Testis (tissue), 2 donors: ENCODE measurements at regions not wholly inside any gene's neighbourhood (a gene's known extent, or its start where the extent isn't known, plus 50 kb on each side); places are given as distances from the start of the nearest gene placed in this dataset.

Source experiments
- DNase-seq: peaks from one replicate; pipeline ENCODE4 v3.0.0-alpha.2; 2019
- H3K27ac ChIP-seq, 2 donors: fragments of 200-600 bp; sonication (generic); one replicate each; pipeline ENCODE4 v1.5.1; 2019
- H3K27me3 ChIP-seq: fragments of 200-600 bp; sonication (generic); one replicate; pipeline ENCODE4 v1.5.1; 2019
- H3K36me3 ChIP-seq: fragments of 200-600 bp; sonication (generic); one replicate; pipeline ENCODE4 v1.5.1; 2017; ENCODE audit warnings: low read depth; ENCODE audit errors: missing control alignments
- H3K4me1 ChIP-seq: fragments of 200-600 bp; sonication (generic); one replicate; pipeline ENCODE4 v1.5.1; 2019
- H3K4me3 ChIP-seq, 2 donors: fragments of 200-600 bp; sonication (generic); one replicate each; pipeline ENCODE4 v1.5.1; 2017 to 2019
- H3K9me3 ChIP-seq: fragments of 200-600 bp; sonication (generic); one replicate; pipeline ENCODE4 v1.5.1; 2017
- CTCF ChIP-seq, 3 experiments: fragments of 450-650 bp in 2 of 3; fragments of 200-600 bp in 1 of 3; sonication (generic) in 1 of 3; IDR thresholded peaks; one replicate each; pipeline ENCODE4 v1.5.1; 2016 to 2019; ENCODE audit warnings: antibody characterized with exemption in 3 of 3, mild to moderate bottlenecking in 2 of 3, moderate library complexity in 1 of 3
- POLR2A ChIP-seq: fragments of 450-650 bp; IDR thresholded peaks from one replicate; pipeline ENCODE4 v1.6.1; 2017; ENCODE audit warnings: antibody characterized with exemption, mild to moderate bottlenecking, moderate library complexity
- WGBS, 2 donors: methylation state at CpG; one replicate each; pipeline ENCODE4 v1.1.5; 2018; 5-methylcytosine and 5-hydroxymethylcytosine counted together
- intact Hi-C: fragments of 100-400 bp; cut with DNase I; formaldehyde crosslinking; loops from one replicate; pipeline ENCODE4 v1.15.1; 2023; ENCODE audit warnings: low total_unique reads

- intact Hi-C loops: no loop called here
- H3K36me3 ChIP-seq: no peaks in the 10 kb centered on the region
- H3K27ac ChIP-seq: no peak overlapping the region
- DNase-seq: no peak
- H3K4me3 ChIP-seq: no peak overlapping the region
- H3K9me3 ChIP-seq: no peaks in the 10 kb centered on the region
- 88 to 98% methylated on average over 1 of the region's 1 CpG for WGBS, 2 donors
- H3K4me1 ChIP-seq: no peaks in the 10 kb centered on the region
- H3K27me3 ChIP-seq: no peaks in the 10 kb centered on the region
- TF ChIP-seq POLR2A (no peak), CTCF (IDR thresholded peaks at IDR 0.05) (no peak)
Measured at GRCh38 chr15:95888762-95889161, 441.7 kb upstream of the NR2F2 start.

DNA sequence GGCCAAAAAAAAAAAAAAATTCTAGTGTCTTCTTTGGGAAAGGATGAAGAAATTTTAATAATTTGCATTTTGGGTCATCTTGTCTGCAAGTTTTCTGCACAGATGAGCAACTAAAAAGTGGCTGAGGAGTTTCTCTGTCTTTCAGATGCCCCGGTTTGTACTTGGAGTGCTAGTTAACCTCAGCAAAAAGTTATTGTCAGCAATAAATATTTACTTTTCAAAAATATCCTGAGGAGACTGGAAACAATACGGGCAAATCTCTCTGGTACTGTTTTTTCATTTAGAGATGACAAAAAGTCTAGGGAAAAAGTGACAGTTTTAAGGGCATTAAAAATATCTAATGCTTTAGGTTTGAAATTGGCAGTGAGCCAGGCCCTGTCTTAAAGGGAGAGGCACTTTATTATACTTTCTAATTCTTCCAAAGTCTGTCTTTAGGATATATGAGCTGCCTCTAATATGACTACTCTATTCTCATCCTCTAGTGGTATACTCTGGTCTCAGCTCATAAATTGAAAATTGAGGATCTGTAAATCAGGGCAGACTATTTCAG lies 436.0 kb upstream of the NR2F2 start:
- no peak overlapping the region for H3K4me3 ChIP-seq
- no peaks in the 10 kb centered on the region for H3K27me3 ChIP-seq
- TF ChIP-seq POLR2A: no peak
- no peak for TF ChIP-seq CTCF (IDR thresholded peaks at IDR 0.05)
- peaks cover 8% of the 10 kb centered on the region for H3K4me1 ChIP-seq
- H3K27ac ChIP-seq: no peak overlapping the region
- no peaks in the 10 kb centered on the region for H3K9me3 ChIP-seq
- intact Hi-C loops: no loop called here
- no peaks in the 10 kb centered on the region for H3K36me3 ChIP-seq
- no peak for DNase-seq
- WGBS, 2 donors: 33 to 55% methylated on average over 2 of the region's 2 CpGs

- Histone ChIP-seq H3K36me3 (no peaks in the 10 kb centered on the region), H3K27me3 (no peaks in the 10 kb centered on the region), H3K27ac (no peak overlapping the region), H3K4me3 (no peak overlapping the region), H3K9me3 (no peaks in the 10 kb centered on the region), H3K4me1 (peaks cover 8% of the 10 kb centered on the region)
- intact Hi-C loops: no loop called here
- no peak for TF ChIP-seq CTCF (IDR thresholded peaks at IDR 0.05)
- no peak for TF ChIP-seq POLR2A
- DNase-seq: no peak
Measured at GRCh38 chr15:95895508-95895907, 435.0 kb upstream of the NR2F2 start.

GRCh38 chr15:95897651-95898050 lies 432.8 kb upstream of the NR2F2 start:
- Histone ChIP-seq H3K27me3 (no peaks in the 10 kb centered on the region), H3K36me3 (no peaks in the 10 kb centered on the region), H3K4me1 (peaks cover 8% of the 10 kb centered on the region), H3K4me3 (no peak overlapping the region), H3K9me3 (no peaks in the 10 kb centered on the region), H3K27ac (no peak overlapping the region)
- TF ChIP-seq POLR2A (no peak), CTCF (IDR thresholded peaks at IDR 0.05) (no peak)
- no peak for DNase-seq
- WGBS, 2 donors: 83 to 85% methylated on average over 2 of the region's 2 CpGs
- intact Hi-C loops: no loop called here

DNA sequence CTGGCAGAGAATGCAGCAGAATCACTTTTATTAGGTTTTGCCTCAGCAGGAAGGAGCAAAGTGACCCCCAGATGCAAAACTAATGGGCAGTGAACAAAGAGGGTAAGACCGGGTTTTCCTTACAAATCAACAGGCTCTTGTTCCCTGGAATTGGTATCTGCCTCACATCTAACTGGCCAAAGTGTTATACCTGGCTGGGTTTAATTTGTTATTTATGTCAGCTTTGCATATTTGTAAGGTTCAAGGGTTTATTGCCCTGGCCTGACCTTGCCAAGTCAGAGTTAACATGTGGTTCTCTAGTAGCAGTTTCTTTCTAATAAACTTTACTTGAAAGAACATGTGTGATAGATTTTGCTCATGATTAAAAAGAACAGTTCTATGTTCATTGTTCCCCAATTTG lies 431.7 kb upstream of the NR2F2 start:
- DNase-seq: no peak
- H3K4me3 ChIP-seq: no peak overlapping the region
- no peak overlapping the region for H3K27ac ChIP-seq
- no peaks in the 10 kb centered on the region for H3K27me3 ChIP-seq
- H3K9me3 ChIP-seq: no peaks in the 10 kb centered on the region
- WGBS, 2 donors: 92% methylated on average over 1 of the region's 1 CpG
- H3K4me1 ChIP-seq: peaks cover 8% of the 10 kb centered on the region
- TF ChIP-seq CTCF (IDR thresholded peaks at IDR 0.05): no peak
- no peak for TF ChIP-seq POLR2A
- H3K36me3 ChIP-seq: no peaks in the 10 kb centered on the region
- intact Hi-C loops: no loop called here
